GM10248 (cell line): ENCODE measurements at regions not wholly inside any gene's neighbourhood (a gene's known extent, or its start where the extent isn't known, plus 50 kb on each side); places are given as distances from the start of the nearest gene placed in this dataset.

Source experiments
- CTCF ChIA-PET: fragments of 300-600 bp; sonication (Branson Sonifier 250); formaldehyde crosslinking; extraction: SDS; loops from one replicate; lab custom pipeline; 2021; ENCODE audit warnings: antibody characterized with exemption; lab: Yijun Ruan, JAX
- POLR2A ChIA-PET: fragments of 350-650 bp; sonication (Branson Sonifier 250); formaldehyde crosslinking; extraction: SDS; loops from one replicate; lab custom pipeline; 2020; ENCODE audit warnings: antibody characterized with exemption; lab: Yijun Ruan, JAX
- DNase-seq: peaks from one replicate; pipeline ENCODE4 v3.0.0; 2012; ENCODE audit errors: extremely low spot score
- CTCF ChIP-seq: IDR thresholded peaks from 2 replicates; pipeline ENCODE4 v1.5.1; 2012; ENCODE audit warnings: mild to moderate bottlenecking, low read depth; ENCODE audit errors: extremely low read depth, missing control alignments, control extremely low read depth

- POLR2A ChIA-PET = no interaction called here
- no peak for TF ChIP-seq CTCF
- CTCF ChIA-PET = interaction anchor here (1.4 kb wide), 1 partner anchor 9 kb away, joined by 3 read pairs; no protein-coding TSS in a partner anchor
- no peak for DNase-seq
These were observed 714.8 kb downstream of the ADCYAP1 start for GRCh38 chr18:1619507-1619906.

DNA sequence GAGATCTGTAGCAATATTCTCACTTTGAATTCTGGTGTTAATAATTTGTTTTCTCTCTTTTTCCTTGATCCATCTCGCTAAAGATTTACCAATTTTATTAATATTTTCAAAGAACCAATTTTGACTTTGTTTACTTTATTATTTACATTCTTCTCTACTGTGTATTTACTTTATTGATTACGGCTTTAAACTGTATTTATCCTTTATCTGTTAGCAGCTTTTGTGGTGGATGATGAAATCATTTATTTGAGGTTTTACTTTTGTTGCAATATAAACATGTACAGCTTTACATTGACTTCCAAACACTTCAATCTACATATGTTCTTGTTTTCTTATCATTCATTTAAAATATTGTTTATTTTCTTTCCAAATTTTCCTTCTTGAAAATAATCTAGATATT, 719.9 kb downstream of the ADCYAP1 start:
- no peak for DNase-seq
- ChIA-PET POLR2A (no interaction called here), CTCF (interaction anchor here (1.3 kb wide), 1 partner anchor 24 kb away, joined by 3 read pairs; no protein-coding TSS in a partner anchor)
- TF ChIP-seq CTCF = no peak

GRCh38 chr18:1627494-1627893, 722.8 kb downstream of the ADCYAP1 start:
- no peak for DNase-seq
- POLR2A ChIA-PET = no interaction called here
- TF ChIP-seq CTCF = no peak
- CTCF ChIA-PET = no interaction called here

GRCh38 chr18:1648712-1649111, 744.0 kb downstream of the ADCYAP1 start:
- TF ChIP-seq CTCF = no peak
- CTCF ChIA-PET = interaction anchor here (1.4 kb wide), 1 partner anchor 24 kb away, joined by 3 read pairs; no protein-coding TSS in a partner anchor
- POLR2A ChIA-PET = no interaction called here
- DNase-seq = no peak

DNA sequence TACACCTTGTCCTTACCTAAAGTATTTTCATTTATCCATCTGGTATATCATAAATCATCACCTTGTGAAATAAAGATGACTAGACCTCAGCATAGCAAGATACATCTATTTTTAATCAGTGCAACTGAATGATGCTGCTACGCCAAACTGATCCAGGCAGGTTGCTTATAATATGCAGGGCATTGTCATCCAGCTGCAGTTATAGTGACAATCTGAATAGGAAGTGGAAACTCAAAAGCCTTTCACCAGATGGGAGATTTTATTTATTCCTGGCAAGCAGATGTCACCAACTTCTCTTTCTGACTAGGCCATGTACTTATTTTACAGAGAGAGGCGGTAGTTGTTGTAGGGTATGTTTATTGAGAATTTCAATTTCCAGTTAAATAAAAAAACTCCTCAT, 747.3 kb downstream of the ADCYAP1 start:
- ChIA-PET POLR2A (no interaction called here), CTCF (interaction anchor here (0.9 kb wide), 1 partner anchor 12 kb away, joined by 3 read pairs; no protein-coding TSS in a partner anchor)
- TF ChIP-seq CTCF = no peak
- DNase-seq = no peak

- TF ChIP-seq CTCF = no peak
- ChIA-PET POLR2A (no interaction called here), CTCF (interaction anchor here (1.0 kb wide), 1 partner anchor 16 kb away, joined by 3 read pairs; no protein-coding TSS in a partner anchor)
- DNase-seq = no peak
These were observed 749.2 kb downstream of the ADCYAP1 start for GRCh38 chr18:1653873-1654272.
